ENCODE measurements at regions not wholly inside any gene's neighbourhood (a gene's known extent, or its start where the extent isn't known, plus 50 kb on each side); places are given as distances from the start of the nearest gene placed in this dataset.
"Not testable (repeated sequence)": the region's sequence is repeated elsewhere in the genome, so short reads cannot be mapped to it uniquely, and the experiment has no call there.

DNA sequence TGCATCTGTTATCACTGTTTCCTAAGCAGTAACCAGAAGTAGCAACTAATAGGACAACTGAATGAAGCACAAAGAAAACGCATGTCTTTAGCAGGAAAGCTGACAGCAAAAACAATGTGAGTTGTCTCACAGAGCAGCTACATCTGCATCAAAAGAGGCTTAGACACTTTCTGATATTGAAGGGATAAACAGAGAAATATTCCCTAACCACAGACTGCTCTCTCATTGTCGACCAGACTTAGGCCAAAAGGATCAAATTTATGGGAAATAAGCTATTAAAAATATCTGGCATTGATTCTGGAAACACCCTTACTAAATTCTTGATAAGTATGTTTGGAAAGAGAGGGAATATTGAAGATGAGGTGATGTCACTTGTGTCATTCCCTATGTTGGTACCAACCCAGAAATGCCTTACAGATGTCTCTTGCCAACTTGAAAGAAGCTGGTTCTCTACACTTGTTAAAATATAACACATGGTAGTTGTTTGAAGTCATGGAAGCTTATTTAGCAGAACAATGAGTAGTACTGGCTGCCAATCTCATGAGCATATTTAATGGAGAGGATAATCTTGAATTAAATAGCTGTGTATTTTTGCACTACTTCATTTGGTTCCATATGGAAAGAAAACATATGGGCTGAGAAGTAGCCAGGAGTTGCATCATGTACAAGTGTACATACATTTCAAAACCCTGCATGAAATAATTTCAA lies 929.3 kb upstream of the MAN1A1 start:
- Histone ChIP-seq H3K4me3 (no peak overlapping the region), H3K27ac (no peak overlapping the region), H3K4me1 (no peaks in the 10 kb centered on the region), H3K27me3 (no peaks in the 10 kb centered on the region), H3K9me3 (no peaks in the 10 kb centered on the region), H3K36me3 (no peaks in the 10 kb centered on the region)
- FAIRE-seq: no peak
- 68 to 69% methylated on average over 2 of the region's 2 CpGs for WGBS, 2 donors
- intact Hi-C loops (cut with DNase I): no loop called here
- no peak for ATAC-seq
- no peak for DNase-seq
- TF ChIP-seq, protein P1, sequence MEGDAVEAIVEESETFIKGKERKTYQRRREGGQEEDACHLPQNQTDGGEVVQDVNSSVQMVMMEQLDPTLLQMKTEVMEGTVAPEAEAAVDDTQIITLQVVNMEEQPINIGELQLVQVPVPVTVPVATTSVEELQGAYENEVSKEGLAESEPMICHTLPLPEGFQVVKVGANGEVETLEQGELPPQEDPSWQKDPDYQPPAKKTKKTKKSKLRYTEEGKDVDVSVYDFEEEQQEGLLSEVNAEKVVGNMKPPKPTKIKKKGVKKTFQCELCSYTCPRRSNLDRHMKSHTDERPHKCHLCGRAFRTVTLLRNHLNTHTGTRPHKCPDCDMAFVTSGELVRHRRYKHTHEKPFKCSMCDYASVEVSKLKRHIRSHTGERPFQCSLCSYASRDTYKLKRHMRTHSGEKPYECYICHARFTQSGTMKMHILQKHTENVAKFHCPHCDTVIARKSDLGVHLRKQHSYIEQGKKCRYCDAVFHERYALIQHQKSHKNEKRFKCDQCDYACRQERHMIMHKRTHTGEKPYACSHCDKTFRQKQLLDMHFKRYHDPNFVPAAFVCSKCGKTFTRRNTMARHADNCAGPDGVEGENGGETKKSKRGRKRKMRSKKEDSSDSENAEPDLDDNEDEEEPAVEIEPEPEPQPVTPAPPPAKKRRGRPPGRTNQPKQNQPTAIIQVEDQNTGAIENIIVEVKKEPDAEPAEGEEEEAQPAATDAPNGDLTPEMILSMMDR (IDR thresholded peaks at IDR 0.05): no peak

DNA sequence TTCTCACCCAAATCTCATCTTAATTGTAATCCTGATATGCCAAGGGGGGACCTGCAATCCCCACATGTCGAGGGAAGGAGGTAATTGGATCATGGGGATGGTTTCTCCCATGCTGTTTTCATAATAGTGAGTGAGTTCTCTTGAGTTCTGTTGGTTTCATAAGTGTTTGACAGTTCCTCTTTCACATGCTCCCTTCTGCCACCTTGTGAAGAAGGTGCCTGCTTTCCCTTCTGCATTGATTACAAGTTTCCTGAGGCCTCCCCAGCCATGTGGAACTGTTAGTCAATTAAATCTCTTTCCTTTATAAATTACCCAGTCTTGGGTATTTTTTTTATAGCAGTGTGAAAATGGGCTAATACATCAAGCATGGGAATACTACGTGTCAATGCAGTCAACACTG lies 925.0 kb upstream of the MAN1A1 start:
- intact Hi-C loops (cut with DNase I): no loop called here

DNA sequence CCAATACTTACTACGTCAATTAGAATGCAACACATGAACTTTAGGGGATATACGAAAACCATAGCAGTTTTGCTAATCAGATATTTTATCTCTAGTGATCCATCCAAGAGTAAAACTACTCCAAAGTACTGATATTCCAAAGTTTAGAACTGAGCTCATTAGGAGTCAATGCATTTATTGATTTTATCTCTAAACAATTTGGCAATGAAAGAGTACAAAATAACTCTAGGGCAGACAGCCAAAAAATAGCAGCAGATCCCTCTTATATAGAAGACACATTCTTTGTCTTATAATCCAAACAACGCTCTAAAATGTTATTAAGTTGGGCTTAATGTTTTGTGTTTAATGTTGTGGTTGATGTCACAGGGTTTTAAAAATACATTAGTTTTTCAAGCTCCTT lies 923.9 kb upstream of the MAN1A1 start:
- ATAC-seq: no peak
- FAIRE-seq: no peak
- 85 to 92% methylated on average over 3 of the region's 3 CpGs for WGBS, 2 donors

More for the DNA sequence above, 925.0 kb upstream of the MAN1A1 start:
- DNase-seq (no peak), ATAC-seq (no peak), FAIRE-seq (no peak)
- H3K27ac ChIP-seq: no peak overlapping the region
- WGBS, 2 donors: 59 to 67% methylated on average over 2 of the region's 2 CpGs
- H3K4me1 ChIP-seq: no peaks in the 10 kb centered on the region
- no peaks in the 10 kb centered on the region for H3K9me3 ChIP-seq
- H3K36me3 ChIP-seq: no peaks in the 10 kb centered on the region
- TF ChIP-seq, protein P1 (IDR thresholded peaks at IDR 0.05): no peak
- H3K27me3 ChIP-seq: no peaks in the 10 kb centered on the region
- H3K4me3 ChIP-seq: no peak overlapping the region

DNA sequence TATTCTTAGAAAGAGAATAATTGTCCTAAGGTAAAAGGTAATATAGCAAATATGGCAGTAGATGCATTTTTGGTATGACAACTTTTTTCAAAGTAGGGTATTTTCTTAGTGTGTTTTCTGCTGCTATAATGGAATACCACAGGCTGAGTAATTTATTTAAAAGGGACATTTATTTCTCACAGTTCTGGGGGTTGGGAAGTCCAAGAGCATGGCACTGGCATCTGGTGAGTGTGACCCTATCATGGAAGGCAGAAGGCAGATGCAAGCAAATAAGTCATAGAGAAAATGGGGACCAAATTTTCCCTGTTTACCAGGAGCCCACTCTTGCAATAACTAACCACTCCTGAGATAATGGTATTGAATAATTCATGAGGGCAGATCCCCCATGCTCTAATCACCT lies 922.5 kb upstream of the MAN1A1 start:
- TF ChIP-seq, protein P1 (IDR thresholded peaks at IDR 0.05): no peak
- no peaks in the 10 kb centered on the region for H3K27me3 ChIP-seq
- no peak overlapping the region for H3K4me3 ChIP-seq
- no peaks in the 10 kb centered on the region for H3K36me3 ChIP-seq
- ATAC-seq (no peak), FAIRE-seq (no peak), DNase-seq (no peak)
- no peak overlapping the region for H3K27ac ChIP-seq
- H3K4me1 ChIP-seq: no peaks in the 10 kb centered on the region
- intact Hi-C loops (cut with DNase I): no loop called here
- H3K9me3 ChIP-seq: no peaks in the 10 kb centered on the region

More for the DNA sequence above, 923.9 kb upstream of the MAN1A1 start:
- intact Hi-C loops (cut with DNase I): no loop called here
- TF ChIP-seq, protein P1 (IDR thresholded peaks at IDR 0.05): no peak
- Histone ChIP-seq H3K4me3 (no peak overlapping the region), H3K36me3 (no peaks in the 10 kb centered on the region), H3K4me1 (no peaks in the 10 kb centered on the region), H3K27me3 (no peaks in the 10 kb centered on the region), H3K27ac (no peak overlapping the region), H3K9me3 (no peaks in the 10 kb centered on the region)
- DNase-seq: no peak

DNA sequence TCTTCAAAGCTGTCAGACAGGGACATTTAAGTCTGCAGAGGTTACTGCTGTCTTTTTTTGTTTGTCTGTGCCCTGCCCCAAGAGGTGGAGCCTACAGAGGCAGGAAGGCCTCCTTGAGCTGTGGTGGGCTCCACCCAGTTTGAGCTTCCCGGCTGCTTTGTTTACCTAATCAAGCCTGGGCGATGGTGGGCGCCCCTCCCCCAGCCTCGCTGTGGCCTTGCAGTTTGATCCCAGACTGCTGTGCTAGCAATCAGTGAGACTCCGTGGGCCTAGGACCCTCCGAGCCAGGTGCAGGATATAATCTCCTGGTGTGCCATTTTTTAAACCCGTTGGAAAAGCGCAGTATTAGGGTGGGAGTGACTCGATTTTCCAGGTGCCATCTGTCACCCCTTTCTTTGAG lies 918.7 kb upstream of the MAN1A1 start:
- FAIRE-seq; H3K27ac ChIP-seq; ATAC-seq; H3K4me3 ChIP-seq; H3K27me3 ChIP-seq; H3K9me3 ChIP-seq; intact Hi-C loops (cut with DNase I); H3K36me3 ChIP-seq; H3K4me1 ChIP-seq: not testable (repeated sequence)
- 82 to 90% methylated on average over 7 to 9 of the region's 9 CpGs for WGBS, 2 donors
- DNase-seq: peak in 1 of 6 donors; percentile 20
